ENCODE measurements at regions not wholly inside any gene's neighbourhood (a gene's known extent, or its start where the extent isn't known, plus 50 kb on each side); places are given as distances from the start of the nearest gene placed in this dataset.

DNA sequence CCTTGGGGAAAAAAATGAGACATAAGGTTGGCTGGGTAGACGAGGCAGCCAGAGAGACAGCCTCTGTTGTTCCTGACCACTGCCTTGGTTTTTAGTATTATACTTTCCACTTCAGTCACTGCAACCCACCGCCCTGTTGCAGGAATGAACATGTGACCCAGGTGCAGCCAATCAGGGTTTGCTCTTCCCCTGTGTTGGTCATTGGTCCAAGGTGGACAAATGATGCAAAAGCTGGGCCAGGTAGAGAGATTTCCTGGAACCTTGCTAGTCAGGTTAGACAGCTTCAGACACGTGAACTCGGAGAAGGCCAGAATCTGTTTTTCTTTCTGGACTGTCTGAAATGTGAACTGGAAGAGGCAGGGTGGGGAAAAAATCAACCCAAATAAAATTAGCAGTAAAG is 452.4 kb upstream of the RBFOX1 start:
- H3K36me3 Mint-ChIP-seq (ENCODE audit: low read depth) = no peaks in the 10 kb centered on the region
- no peaks in the 10 kb centered on the region for H3K4me1 Mint-ChIP-seq (ENCODE audit: low read depth)
- H3K27ac Mint-ChIP-seq = no peak overlapping the region
- no peak for DNase-seq
- peaks cover 6% of the 10 kb centered on the region for H3K9me3 Mint-ChIP-seq
- no peaks in the 10 kb centered on the region for H3K27me3 Mint-ChIP-seq
- H3K4me3 Mint-ChIP-seq = no peak overlapping the region

DNA sequence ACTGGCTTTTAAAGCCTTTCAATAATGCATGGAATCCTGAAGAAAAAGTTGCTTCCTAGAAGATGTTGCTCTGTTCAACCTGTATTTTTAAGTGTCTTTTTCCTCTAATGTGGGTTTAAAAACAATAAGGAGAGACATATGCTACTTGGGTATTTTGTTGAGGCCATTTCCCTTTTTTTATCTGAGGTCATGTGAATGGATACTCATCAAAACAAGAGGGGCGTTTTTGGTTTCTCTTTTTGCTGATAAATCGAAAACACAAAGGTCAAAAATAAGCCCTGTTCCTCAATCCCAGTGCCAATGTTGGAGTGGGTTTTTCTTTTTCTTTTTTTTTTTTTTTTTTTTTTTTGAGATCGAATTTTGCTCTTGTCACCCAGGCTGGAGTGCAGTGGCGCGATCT is 468.0 kb upstream of the RBFOX1 start:
- Mint-ChIP-seq H3K36me3 (ENCODE audit: low read depth) (no peaks in the 10 kb centered on the region), H3K4me1 (ENCODE audit: low read depth) (no peaks in the 10 kb centered on the region), H3K9me3 (peaks cover 15% of the 10 kb centered on the region), H3K27me3 (no peaks in the 10 kb centered on the region), H3K4me3 (no peak overlapping the region), H3K27ac (no peak overlapping the region)
- DNase-seq = no peak

DNA sequence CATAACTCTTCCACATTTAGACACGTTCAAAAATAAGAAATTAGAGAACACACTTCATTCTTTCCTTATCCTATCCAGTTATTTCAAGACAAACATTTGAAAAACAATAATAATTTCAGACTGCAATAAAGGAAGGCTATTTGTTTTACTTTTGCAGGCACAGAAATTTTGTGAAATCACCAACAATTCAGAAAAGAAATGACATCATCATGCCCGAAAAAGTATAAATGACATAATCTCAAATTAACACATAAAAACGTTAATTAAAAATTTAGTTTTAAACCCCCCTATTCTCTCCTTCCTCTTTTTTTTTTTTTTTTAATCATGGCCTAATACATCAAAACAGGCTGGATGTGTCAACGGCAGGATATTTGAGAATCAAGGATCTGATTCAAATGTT is 468.4 kb upstream of the RBFOX1 start:
- Mint-ChIP-seq H3K36me3 (ENCODE audit: low read depth) (no peaks in the 10 kb centered on the region), H3K27me3 (no peaks in the 10 kb centered on the region), H3K27ac (no peak overlapping the region), H3K9me3 (peaks cover 17% of the 10 kb centered on the region), H3K4me3 (no peak overlapping the region), H3K4me1 (ENCODE audit: low read depth) (no peaks in the 10 kb centered on the region)
- DNase-seq = no peak

DNA sequence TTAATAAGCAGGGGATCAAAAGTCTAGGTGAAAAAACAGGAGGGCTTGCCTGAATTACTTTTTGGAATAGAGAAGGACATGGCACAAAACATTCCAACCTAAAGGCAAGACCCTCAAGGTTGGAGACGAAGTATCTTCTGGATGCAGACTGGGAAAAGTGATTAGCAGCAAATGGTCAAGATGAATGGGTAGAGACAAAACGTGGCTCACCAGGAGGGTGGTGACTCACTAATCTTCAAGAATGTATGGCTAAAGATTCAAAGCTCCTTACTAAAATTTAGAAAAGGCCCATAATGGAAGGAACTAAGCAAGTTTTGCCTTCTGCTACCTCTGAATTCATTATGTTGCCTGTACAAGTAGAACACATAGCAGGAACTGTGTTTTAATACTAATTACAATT is 469.5 kb upstream of the RBFOX1 start:
- H3K4me1 Mint-ChIP-seq (ENCODE audit: low read depth) = no peaks in the 10 kb centered on the region
- H3K4me3 Mint-ChIP-seq = no peak overlapping the region
- no peak for DNase-seq
- no peaks in the 10 kb centered on the region for H3K27me3 Mint-ChIP-seq
- H3K36me3 Mint-ChIP-seq (ENCODE audit: low read depth) = no peaks in the 10 kb centered on the region
- peaks cover 14% of the 10 kb centered on the region for H3K9me3 Mint-ChIP-seq
- H3K27ac Mint-ChIP-seq = no peak overlapping the region

DNA sequence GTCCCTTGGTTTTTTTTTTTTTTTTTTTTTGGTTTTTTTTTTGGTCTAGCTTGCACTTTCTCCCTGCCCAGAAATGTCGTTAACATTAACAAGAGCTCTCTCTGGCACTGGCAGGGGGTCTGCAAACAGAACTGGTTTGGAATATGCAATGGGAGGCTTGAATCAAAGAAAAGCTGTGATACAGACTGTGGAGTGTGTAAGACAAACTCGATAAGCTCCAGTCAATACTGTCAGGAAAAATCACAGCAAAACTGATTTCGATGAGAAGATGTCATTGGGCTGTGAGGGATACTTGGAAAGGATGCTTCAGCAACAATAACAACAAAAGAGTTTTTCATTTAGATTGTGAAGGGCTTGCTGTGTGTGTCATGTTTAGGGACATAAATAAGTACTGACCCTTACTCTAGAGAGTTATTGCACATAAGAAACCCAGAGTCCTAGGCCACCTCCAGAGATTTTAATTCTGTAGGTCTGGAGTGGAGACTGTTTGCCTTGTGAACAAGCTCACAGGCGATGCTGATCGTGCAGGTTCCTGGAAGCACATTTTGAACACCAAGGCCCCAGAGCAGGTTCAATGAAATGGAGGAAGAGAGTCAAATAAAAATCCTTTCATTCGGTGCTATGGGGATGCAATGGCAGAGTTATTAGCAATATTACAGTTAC is 470.7 kb upstream of the RBFOX1 start:
- no peaks in the 10 kb centered on the region for H3K36me3 Mint-ChIP-seq (ENCODE audit: low read depth)
- peaks cover 16% of the 10 kb centered on the region for H3K9me3 Mint-ChIP-seq
- H3K27ac Mint-ChIP-seq = no peak overlapping the region
- no peak for DNase-seq
- no peaks in the 10 kb centered on the region for H3K4me1 Mint-ChIP-seq (ENCODE audit: low read depth)
- H3K27me3 Mint-ChIP-seq = no peaks in the 10 kb centered on the region
- H3K4me3 Mint-ChIP-seq = no peak overlapping the region

DNA sequence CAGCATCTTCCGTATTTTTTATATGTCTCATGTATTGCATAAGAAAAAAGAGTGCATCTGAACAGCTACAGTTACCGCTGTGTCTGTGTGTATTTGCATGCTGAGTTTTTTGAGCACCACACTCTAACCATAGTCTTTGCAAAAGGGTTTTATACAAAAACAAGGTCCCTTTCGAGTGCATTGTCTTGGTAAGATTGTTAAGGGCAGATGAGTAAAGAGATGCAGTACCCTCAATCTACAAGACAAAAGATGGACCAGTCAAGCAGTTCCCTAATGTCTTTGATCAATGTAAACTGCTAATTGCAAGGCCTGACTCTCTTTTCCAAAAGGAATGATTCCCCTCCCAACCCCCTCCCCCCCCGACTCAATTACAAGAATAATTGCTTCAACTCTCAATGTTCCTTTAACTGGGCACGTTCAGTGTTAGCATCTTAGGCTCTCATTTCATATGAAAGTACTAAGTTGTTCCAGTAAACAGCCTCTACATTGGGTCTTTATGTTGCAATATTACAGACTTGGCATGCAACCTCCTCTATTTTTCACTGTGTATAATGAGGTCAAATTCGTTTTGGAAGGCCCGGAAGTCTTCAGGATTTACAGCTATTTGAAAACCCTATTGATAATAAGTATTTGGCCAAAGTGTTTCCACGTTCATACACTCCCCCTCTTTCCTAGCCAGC is 471.4 kb upstream of the RBFOX1 start:
- Mint-ChIP-seq H3K4me3 (no peak overlapping the region), H3K9me3 (peaks cover 16% of the 10 kb centered on the region), H3K4me1 (ENCODE audit: low read depth) (no peaks in the 10 kb centered on the region), H3K27ac (no peak overlapping the region), H3K36me3 (ENCODE audit: low read depth) (no peaks in the 10 kb centered on the region), H3K27me3 (no peaks in the 10 kb centered on the region)
- no peak for DNase-seq

DNA sequence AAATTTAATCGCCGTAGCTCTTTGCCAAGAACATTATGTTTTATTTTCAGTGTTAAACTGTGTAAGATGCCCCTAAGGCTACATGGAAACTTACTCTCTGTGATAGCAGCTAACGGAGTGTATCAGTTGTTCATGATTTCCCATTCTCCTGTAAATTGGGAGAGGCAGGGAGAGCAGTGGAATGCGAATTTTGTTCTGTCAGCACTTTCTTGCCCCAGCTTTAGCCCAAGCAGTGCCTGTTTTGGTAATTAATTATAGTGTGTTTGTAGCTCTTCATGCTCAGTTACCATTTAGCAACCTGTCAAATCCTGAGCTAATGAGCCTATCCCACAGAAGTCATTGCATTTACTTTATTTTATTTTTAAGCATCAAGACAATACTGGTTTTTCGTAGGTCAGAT is 475.1 kb upstream of the RBFOX1 start:
- no peaks in the 10 kb centered on the region for H3K36me3 Mint-ChIP-seq (ENCODE audit: low read depth)
- peaks cover 17% of the 10 kb centered on the region for H3K9me3 Mint-ChIP-seq
- no peak for DNase-seq
- no peaks in the 10 kb centered on the region for H3K4me1 Mint-ChIP-seq (ENCODE audit: low read depth)
- H3K27me3 Mint-ChIP-seq = no peaks in the 10 kb centered on the region
- H3K4me3 Mint-ChIP-seq = no peak overlapping the region
- H3K27ac Mint-ChIP-seq = no peak overlapping the region

DNA sequence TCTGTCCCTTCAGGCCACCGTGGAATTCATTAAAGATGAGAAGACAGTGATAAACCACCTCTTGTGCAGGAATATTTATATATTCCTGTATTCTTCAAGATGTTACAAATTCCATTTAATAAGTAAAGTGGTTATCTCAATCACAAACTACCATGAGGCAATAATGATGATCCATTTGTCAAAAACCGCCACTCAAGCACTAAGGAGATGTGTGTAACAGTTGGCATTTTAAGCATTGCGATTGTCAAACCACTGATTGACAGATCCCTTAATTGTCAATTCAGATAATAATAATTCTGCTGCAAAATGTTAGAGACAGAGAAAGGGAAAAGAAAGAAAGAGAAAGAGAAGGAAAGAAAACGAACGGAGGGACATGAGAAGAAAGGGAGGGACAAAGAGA is 476.1 kb upstream of the RBFOX1 start:
- H3K36me3 Mint-ChIP-seq (ENCODE audit: low read depth) = no peaks in the 10 kb centered on the region
- H3K27ac Mint-ChIP-seq = no peak overlapping the region
- H3K9me3 Mint-ChIP-seq = peaks cover 17% of the 10 kb centered on the region
- no peak overlapping the region for H3K4me3 Mint-ChIP-seq
- no peaks in the 10 kb centered on the region for H3K27me3 Mint-ChIP-seq
- no peaks in the 10 kb centered on the region for H3K4me1 Mint-ChIP-seq (ENCODE audit: low read depth)
- no peak for DNase-seq

DNA sequence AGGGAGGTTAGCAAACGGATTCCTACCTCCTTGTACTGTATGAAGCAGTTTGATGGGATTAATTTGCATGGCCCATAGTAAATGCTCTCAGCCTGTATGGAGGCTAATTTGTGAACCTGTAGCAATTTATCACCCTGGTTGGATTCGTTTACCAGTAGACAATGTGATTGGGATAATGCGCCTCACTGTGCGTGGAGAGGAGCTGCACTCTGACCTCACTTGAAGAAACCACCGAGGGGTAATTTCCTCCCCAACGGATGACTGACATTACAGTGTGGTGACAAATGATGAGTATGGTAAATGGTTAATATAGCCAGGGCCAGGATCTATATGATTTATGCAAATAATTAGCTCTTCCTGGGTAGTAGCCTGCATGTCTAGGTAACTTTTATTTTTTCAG is 479.1 kb upstream of the RBFOX1 start:
- Mint-ChIP-seq H3K4me3 (no peak overlapping the region), H3K27me3 (no peaks in the 10 kb centered on the region), H3K4me1 (ENCODE audit: low read depth) (no peaks in the 10 kb centered on the region), H3K27ac (no peak overlapping the region), H3K9me3 (peaks cover 16% of the 10 kb centered on the region), H3K36me3 (ENCODE audit: low read depth) (no peaks in the 10 kb centered on the region)
- no peak for DNase-seq

DNA sequence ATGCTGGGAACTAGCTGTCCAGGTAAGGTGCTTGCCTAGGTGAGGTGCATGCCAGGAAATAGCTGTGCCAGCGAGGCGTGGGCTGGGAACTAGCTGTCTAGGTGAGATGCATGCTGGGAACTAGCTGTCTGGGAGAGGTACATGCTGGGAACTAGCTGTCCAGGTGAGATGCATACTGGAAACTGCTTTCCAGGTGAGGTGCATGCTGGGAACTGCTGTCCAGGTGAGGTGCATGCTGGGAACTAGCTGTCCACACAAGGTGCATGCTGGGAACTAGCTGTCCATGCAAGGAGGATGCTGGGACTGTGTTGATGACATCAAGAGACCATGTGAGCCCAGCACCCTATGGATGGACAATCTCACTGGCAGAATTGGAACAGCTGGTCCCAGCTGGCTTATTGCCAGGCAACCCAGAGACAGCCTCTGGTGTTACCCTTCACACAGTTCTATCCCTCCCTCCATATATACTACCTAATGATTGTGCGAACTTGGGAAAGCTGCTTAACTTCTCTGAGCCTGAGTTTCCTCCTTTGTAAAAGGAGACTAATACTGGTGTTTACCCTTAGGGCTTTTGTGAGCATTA is 479.9 kb upstream of the RBFOX1 start:
- no peak for DNase-seq
- Mint-ChIP-seq H3K27ac (no peak overlapping the region), H3K36me3 (ENCODE audit: low read depth) (no peaks in the 10 kb centered on the region), H3K27me3 (no peaks in the 10 kb centered on the region), H3K9me3 (peaks cover 16% of the 10 kb centered on the region), H3K4me3 (no peak overlapping the region), H3K4me1 (ENCODE audit: low read depth) (no peaks in the 10 kb centered on the region)

DNA sequence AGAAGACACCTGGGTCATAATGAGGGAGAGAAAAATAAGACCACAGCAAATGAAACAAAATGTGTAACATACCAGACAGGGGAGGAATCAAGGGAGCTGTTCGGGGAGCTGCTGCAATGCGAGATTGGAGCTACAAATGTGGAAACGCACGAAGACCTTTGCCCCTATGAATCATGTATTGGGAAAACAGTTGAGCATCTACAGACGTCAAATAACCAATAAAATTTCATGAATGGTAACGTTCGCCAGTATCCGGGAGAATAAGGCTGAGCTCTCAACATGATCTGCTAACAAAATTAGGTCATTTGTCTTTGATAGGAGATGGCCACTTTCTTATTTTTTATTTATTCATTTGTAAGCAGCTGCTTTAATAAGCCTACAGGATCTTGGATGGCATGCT is 486.2 kb upstream of the RBFOX1 start:
- no peak overlapping the region for H3K4me3 Mint-ChIP-seq
- no peaks in the 10 kb centered on the region for H3K4me1 Mint-ChIP-seq (ENCODE audit: low read depth)
- H3K36me3 Mint-ChIP-seq (ENCODE audit: low read depth) = no peaks in the 10 kb centered on the region
- no peak for DNase-seq
- no peak overlapping the region for H3K27ac Mint-ChIP-seq
- H3K9me3 Mint-ChIP-seq = peaks cover 24% of the 10 kb centered on the region
- no peaks in the 10 kb centered on the region for H3K27me3 Mint-ChIP-seq

DNA sequence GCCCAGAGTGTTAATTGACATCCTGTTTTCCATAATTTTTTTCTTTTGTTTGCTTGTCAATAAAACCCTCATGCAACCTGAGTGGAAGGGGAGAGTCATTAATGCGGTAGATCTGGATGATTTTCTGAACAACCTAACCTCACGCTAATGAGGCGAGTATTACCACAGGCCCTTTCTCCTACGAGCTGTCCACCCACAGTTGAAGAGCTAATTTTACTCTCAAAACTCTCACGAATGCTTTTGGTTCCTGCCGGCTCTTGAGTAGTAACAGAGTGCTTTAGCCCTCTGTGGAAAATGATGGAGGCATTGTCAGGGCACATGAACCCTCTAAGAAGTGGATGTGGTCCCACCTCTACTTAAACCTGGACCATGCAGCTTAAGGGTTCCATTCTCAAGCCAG is 491.3 kb upstream of the RBFOX1 start:
- Mint-ChIP-seq H3K36me3 (ENCODE audit: low read depth) (no peaks in the 10 kb centered on the region), H3K4me1 (ENCODE audit: low read depth) (no peaks in the 10 kb centered on the region), H3K27ac (no peak overlapping the region), H3K9me3 (peaks cover 31% of the 10 kb centered on the region), H3K4me3 (no peak overlapping the region), H3K27me3 (no peaks in the 10 kb centered on the region)
- no peak for DNase-seq

DNA sequence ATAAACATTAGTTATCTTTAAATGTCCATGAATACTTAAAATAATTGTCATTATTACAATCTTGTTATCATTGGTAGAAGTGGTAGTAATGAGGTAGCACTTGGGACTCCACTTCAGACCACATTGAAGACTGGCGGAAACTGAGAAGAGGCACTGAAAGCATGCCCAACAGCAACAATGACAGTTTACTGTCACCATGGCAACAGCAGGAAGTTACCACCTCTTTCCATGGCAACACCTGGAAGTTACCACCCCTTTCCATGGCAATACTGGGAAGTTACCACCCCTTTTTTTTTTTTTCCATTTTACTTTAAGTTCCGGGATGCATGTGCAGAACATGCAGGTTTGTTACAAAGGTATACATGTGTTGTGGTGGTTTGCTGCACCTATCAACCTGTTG is 494.9 kb upstream of the RBFOX1 start:
- Mint-ChIP-seq H3K36me3 (ENCODE audit: low read depth) (no peaks in the 10 kb centered on the region), H3K27ac (no peak overlapping the region)

DNA sequence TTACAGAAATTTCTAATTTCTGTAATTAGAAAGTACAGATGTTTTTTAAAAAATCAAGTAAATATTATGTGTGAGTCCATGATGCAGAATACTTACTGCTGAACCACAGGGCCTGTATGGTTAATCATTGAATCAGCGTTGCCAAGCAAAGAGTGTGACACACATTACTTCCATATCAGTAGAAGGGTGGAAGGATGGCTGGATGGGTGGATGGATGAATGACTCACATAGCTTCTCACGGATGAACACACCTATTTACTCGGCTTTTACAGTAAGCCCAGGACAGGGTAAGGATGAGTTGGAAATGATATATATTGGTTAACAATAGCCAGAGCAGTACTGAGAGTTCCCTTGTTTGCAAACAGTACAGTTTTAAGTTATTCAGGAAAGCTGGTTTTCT is 495.9 kb upstream of the RBFOX1 start:
- Mint-ChIP-seq H3K9me3 (peaks cover 20% of the 10 kb centered on the region), H3K27me3 (no peaks in the 10 kb centered on the region), H3K4me3 (no peak overlapping the region), H3K27ac (no peak overlapping the region), H3K36me3 (ENCODE audit: low read depth) (no peaks in the 10 kb centered on the region), H3K4me1 (ENCODE audit: low read depth) (no peaks in the 10 kb centered on the region)
- DNase-seq = no peak

More for the DNA sequence above, 494.9 kb upstream of the RBFOX1 start:
- no peak for DNase-seq
- Mint-ChIP-seq H3K4me1 (ENCODE audit: low read depth) (no peaks in the 10 kb centered on the region), H3K4me3 (no peak overlapping the region), H3K9me3 (peaks cover 20% of the 10 kb centered on the region), H3K27me3 (no peaks in the 10 kb centered on the region)

DNA sequence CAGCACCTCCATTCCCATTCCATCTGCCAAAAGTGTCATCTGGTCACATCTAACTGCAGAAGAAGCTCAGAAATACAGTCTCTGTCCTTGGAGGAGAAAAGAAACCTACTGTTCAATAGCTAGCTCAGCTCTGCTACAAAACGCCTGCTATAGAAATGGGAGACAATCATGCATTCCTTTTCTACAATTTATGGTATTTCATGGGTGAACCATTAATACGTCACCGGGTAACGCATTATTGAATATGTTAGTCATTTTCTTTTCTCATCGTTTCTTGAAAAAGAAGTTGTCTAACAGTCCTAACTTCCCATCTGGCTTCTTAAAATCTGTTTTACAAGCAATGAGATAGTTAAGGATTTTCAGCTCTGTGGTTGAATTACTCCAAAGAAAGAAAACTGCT is 496.7 kb upstream of the RBFOX1 start:
- no peak overlapping the region for H3K27ac Mint-ChIP-seq
- H3K9me3 Mint-ChIP-seq = peaks cover 14% of the 10 kb centered on the region
- H3K27me3 Mint-ChIP-seq = no peaks in the 10 kb centered on the region
- no peaks in the 10 kb centered on the region for H3K4me1 Mint-ChIP-seq (ENCODE audit: low read depth)
- no peak overlapping the region for H3K4me3 Mint-ChIP-seq
- H3K36me3 Mint-ChIP-seq (ENCODE audit: low read depth) = no peaks in the 10 kb centered on the region
- DNase-seq = no peak

Measured in activated T-cell treated with anti-CD3 and anti-CD28 coated beads, Interleukin-2, amount 50 U/mL, for 24 hours (primary cell).